GM13976 (cell line): ENCODE measurements at regions not wholly inside any gene's neighbourhood (a gene's known extent, or its start where the extent isn't known, plus 50 kb on each side); places are given as distances from the start of the nearest gene placed in this dataset.

Experiments
- DNase-seq: peaks from one replicate; pipeline ENCODE4 v3.0.0; 2012; ENCODE audit warnings: low spot score
- in situ Hi-C: fragments of 300-500 bp; cut with MboI; formaldehyde crosslinking; loops from one replicate; pipeline ENCODE4 v1.12.0; 2022; ENCODE audit warnings: low sequenced_read_pairs, mixed read lengths, inconsistent platforms; ENCODE audit not compliant: unreplicated experiment
- TF ChIP-seq, protein P1 (sequence below): IDR thresholded peaks from 2 replicates; pipeline ENCODE4 v1.5.1; 2012; ENCODE audit warnings: borderline replicate concordance, mild to moderate bottlenecking; ENCODE audit not compliant: insufficient read depth; ENCODE audit errors: extremely low read depth, missing control alignments, control extremely low read depth

DNA sequence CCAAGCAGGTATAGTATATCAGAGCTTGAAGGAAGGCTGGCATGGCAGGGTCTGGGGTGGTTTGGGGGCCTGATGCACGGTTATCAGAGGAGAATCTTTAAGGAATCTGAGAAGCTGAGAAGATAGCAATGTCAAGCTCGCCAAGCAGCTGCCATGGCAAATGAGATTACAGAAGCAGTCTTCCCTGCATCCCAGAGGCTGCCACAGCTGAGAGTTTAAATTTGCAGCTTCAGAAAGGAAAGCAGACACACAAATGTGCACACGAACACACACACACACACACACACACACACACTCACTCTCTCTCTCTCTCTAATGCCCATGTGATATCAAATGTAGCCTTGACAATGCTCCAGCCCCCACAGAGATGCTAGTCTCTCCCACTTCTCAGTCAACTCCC lies 79.0 kb upstream of the TNC start:
- no peak for DNase-seq
- in situ Hi-C loops = no loop called here
- TF ChIP-seq, protein P1, sequence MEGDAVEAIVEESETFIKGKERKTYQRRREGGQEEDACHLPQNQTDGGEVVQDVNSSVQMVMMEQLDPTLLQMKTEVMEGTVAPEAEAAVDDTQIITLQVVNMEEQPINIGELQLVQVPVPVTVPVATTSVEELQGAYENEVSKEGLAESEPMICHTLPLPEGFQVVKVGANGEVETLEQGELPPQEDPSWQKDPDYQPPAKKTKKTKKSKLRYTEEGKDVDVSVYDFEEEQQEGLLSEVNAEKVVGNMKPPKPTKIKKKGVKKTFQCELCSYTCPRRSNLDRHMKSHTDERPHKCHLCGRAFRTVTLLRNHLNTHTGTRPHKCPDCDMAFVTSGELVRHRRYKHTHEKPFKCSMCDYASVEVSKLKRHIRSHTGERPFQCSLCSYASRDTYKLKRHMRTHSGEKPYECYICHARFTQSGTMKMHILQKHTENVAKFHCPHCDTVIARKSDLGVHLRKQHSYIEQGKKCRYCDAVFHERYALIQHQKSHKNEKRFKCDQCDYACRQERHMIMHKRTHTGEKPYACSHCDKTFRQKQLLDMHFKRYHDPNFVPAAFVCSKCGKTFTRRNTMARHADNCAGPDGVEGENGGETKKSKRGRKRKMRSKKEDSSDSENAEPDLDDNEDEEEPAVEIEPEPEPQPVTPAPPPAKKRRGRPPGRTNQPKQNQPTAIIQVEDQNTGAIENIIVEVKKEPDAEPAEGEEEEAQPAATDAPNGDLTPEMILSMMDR = no peak

DNA sequence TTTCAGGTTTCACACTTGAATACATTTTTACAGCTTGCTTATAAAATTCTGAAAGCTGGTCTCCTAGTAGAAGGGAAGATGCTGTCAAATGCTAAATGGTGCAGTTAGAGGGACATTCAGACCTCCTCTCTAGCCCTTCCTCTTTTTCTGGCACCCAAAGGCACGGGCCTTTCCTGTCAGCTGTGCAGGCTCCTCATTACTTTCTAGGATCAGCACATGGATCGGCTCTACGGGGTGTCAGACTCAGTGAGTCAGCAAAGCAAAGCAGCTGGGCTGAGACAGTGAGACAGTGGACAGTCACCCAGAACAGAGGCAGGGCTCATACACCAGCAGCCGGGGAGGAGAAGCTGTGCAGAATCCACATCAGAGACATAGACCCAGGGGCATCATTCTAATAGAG lies 80.0 kb upstream of the TNC start:
- DNase-seq = no peak
- TF ChIP-seq, protein P1 = no peak
- in situ Hi-C loops = no loop called here

- TF ChIP-seq, protein P1 = no peak
- in situ Hi-C loops = loop anchor here (10.0 kb wide), 1 partner anchor 166 kb away; no protein-coding TSS in a partner anchor
- DNase-seq = no peak
These were observed 83.0 kb upstream of the TNC start for GRCh38 chr9:115200711-115201505.

- no peak for DNase-seq
- TF ChIP-seq, protein P1 = no peak
- in situ Hi-C loops = loop anchor here (10.0 kb wide), 1 partner anchor 167 kb away; no protein-coding TSS in a partner anchor
These were observed 84.2 kb upstream of the TNC start for GRCh38 chr9:115202181-115202580.

DNA sequence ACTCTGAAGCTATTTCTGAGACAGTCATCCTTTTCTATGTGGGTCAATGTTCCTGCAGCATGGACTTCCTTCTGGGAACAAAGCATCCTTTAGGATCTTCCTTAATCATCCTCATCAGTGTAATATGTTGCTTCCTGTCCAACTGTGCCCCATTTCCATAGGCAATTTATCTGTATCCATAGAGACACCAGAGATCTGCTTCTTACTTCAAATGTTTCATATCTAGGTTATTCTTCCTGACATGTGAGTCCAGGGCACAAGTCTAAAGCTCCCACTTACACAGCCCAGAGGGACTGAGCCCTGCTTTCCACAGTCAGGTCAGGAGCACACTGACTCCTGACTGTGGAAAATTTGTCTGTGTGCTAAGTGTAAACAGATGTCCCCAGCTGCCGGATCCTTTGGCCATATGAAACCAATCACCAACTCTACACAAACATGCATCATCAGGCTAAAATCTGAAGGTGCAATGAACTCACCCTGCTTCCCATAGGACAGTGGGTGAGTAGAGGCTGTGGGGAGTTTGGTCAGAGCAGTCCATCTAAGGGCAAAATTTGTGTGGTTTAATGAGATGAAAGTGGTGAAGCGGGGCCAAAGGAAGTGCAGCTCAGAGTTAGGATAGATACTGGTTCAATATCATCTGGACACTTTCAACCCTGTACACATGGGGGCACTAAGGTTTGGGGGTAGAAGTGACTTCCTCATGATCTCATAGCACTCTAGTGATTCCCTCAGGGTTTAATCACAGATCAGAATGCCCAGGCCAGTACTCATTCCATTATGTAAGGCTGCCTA lies 85.2 kb upstream of the TNC start:
- DNase-seq = no peak
- TF ChIP-seq, protein P1 = no peak
- in situ Hi-C loops = loop anchor here (10.0 kb wide), 1 partner anchor 168 kb away; no protein-coding TSS in a partner anchor

GRCh38 chr9:115204904-115205453 lies 87.0 kb upstream of the TNC start:
- TF ChIP-seq, protein P1 = no peak
- in situ Hi-C loops = loop anchor here (10.0 kb wide), 1 partner anchor 170 kb away; no protein-coding TSS in a partner anchor
- peak; percentile 8 for DNase-seq
